HG02870 (cell line): ENCODE measurements at regions not wholly inside any gene's neighbourhood (a gene's known extent, or its start where the extent isn't known, plus 50 kb on each side); places are given as distances from the start of the nearest gene placed in this dataset.

Experiments
- ATAC-seq: cut with Tn5 transposase; IDR thresholded peaks from one replicate; pipeline ENCODE4 v1.9.1; 2021; ENCODE audit warnings: mild to moderate bottlenecking, moderate library complexity; ENCODE audit not compliant: unreplicated experiment

DNA sequence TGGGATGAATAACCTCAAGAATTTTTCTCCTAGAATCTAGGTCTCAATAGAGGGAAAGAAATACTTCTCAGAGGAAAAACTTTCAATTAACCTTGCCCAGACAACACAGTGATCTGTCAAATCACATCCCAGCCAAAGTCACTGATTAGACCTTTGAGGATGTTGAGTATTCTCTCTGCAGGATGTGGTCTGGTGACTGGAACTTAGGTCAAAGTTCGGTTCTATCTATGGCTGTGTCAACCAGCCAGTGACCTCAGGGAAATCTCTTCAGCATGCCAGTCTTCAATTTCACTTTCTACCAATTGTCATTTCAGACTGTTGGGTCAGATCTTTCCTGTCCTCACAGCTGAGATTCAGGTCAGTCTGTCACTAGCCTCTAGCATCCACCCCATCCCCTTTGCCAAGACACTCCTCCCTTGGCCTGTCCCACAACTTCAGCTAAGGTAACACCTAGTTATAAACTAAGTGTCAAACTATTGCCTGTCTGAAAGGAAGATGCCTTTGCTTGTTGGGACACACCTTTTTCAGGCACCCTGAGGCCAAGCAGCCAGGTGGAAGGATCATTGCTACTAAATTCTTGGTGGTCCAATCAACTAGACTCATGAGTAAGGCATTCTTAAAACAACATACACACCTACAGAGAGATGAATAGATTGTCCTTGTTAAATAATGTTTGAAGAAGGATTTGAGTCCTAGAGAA lies 156.3 kb upstream of the FST start:
- ATAC-seq, result no peak

DNA sequence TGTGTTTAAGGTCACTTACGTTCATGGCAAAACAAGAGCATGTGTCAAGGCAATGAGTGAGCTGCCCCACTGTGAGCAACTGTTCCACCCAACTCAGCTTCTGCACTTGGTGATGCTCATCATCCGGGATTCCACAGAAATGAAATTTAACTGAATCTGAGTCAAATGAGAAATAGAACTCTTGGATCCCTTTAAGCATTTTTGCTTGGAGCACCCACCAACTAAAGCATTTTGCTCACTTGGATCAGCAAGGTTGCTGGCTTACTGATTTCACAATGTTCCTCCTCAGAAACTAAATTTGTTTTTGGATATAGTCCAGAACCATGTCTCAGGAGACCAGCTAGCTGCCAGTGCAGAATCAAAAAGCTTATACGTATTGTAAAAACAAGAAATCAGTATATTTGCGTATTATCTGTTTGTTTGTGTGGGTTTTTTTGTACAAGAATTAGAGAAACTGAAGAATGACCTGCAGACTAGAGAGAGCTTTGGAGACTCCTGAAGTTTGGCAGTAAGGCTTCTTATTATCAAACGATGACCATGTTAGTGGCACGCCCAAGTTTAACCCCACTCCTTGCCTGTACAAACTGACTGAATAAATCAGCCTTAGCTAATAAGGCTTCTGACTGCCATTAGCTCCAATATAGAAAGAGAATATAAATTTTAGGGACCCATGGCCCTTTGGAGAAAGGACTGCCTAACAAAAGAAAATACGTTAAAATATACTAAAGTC lies 153.8 kb upstream of the FST start:
- ATAC-seq, result no peak

DNA sequence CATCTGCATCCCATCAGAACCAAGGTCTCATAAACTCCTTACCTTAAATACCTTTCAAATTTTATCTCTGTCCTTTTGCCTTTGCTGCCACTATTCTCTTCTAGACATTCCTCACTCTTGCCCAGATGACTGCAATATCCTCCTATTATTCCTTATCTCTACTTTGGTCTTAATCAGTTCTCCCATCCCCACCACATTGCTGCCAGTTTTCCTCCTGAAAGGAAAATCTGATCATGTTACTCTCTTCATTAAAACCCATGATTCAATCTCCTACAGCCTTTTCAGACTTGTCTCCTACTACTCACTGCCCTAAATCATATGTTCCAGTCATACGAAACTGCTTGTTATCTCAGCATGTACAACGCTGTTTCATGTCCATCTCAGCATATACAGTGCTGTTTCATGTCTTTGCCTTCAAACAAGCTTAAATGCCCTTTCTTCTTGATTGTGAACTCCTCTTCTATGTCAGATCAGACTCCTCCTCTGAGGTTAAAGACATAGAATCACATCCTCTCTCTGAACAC lies 152.6 kb upstream of the FST start:
- ATAC-seq, result no peak

DNA sequence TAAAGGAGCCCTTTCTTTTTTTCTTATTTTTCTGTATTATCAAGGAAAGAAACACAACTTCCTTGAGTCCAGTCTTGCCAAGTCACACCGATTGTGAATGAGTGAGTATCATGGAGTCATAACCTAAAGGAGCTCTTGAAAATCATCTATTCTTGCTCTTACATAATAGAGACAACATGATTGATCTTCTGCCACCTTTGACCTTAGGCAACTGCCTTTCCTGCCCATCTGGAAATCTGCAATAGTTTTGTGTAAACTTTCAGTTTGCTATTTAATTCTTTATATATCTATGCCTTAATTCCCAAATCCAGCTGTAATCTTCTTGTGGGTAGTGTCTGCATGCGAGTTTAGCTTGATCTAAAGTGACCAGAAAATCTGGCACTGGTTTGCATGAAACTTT lies 149.9 kb upstream of the FST start:
- no peak for ATAC-seq

DNA sequence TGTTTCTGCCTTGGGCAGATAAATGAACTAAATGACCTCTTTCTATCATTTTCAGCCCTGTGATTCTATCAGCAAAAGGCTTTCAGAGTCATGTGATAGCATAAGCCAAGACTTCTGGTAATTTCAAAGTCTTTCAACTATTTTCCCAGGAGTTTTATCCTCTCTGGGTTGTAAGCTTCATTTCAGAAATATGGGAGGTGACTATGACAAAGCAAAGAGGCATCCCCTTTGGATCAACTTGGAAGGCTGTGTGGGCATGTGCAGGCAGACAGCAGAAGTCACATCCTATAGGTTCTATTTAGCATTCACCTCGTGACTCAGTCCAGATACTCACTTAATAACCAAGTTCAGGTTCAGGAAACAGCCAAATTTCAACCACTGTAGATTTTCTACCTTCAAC lies 149.0 kb upstream of the FST start:
- ATAC-seq, result no peak

DNA sequence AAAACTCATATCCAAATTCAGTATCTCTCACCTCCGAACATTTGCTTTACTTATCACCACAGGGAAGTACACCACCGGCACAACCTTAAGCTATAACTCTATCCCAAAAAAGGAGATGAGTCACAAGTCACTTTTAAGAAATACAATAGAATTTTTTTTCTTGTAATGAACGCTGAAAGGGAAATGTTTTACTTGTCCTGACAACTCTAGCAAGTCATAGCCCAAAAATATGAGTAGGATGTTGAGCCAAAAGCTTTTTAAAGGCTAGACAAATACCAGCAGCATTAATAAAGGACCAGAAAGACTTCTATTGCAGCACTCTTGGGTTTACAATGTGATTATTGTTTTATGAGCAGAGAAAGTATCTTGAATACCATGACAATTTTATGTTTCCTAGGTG lies 147.3 kb upstream of the FST start:
- ATAC-seq, result no peak

DNA sequence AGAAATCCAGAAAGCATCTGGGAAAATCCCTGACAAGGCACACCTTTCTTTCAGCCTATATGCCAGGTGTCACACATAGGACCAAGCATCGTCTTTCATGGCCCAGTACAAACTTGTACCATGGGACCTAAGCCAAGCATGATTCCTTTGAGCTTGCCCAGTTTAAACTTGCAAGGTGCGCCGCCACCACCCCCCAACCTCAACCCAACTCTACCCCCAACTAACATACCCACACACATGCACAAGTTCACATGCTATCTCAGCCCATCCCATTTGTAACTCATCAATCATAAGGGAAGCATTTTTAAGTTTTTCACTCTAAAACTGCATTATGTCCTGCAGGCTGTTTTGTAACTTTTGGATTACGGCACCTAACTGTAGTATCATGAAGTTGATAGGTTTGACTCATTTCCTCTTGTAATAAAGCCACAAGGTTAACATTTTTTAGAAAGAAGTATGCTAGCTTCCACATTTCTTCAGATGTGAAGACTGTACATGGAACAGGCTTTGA lies 145.9 kb upstream of the FST start:
- ATAC-seq, result no peak

DNA sequence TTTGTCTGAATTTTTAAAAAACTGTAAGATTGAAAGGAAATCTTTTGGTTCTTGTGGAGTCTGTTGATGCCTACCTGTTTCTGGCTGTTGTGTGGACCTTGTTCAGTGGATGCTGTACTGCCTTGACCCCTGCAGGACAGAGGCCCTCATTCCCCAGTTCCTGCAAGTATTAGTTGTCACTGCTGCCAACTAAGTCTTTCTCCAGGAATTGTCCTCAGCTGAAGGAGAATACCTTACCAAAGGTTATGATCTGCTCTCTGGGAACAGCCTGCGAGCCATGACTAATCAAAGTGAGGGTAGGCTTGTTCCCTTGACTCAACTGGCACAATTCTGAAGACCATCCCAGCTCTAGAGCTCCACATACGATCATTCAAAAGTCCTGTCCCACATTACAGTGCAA lies 145.3 kb upstream of the FST start:
- no peak for ATAC-seq

DNA sequence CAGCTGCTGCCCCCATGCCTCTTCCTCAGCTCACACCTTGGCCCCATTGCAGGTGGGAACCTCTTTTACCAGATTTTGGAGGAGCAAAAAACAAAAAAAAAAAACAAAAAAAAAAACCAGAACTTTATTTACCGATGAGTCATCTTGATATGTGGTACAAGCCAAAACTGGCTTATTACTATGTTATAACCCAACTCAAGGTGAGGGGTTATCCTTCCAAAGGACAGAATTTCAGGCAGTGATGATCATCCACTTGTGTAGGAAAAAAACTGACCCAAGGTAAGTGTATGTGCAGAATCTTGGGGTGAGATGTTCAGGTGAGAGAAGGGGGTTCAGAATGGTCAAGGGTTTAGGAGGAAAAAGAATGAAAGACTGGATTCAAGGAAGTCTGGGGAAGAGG lies 142.6 kb upstream of the FST start:
- ATAC-seq, result no peak

DNA sequence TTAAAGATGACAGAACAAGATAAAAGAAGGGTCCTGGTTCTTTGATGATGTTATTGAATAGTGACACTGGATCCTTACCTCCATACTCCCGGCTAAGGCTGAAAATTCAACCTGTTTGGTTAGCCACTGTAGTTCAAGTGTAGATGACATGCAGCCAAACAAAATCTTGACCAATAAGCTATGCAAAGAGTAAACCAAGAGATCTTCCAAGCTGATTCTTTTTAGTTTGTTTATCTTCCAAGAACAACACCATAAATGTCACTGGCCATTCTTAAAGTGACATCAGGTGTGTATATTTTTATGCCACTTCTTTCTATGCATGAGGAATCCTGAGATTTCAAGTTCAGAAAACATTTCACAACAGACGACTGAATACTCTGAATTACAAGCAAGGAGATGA lies 141.5 kb upstream of the FST start:
- ATAC-seq, result no peak

DNA sequence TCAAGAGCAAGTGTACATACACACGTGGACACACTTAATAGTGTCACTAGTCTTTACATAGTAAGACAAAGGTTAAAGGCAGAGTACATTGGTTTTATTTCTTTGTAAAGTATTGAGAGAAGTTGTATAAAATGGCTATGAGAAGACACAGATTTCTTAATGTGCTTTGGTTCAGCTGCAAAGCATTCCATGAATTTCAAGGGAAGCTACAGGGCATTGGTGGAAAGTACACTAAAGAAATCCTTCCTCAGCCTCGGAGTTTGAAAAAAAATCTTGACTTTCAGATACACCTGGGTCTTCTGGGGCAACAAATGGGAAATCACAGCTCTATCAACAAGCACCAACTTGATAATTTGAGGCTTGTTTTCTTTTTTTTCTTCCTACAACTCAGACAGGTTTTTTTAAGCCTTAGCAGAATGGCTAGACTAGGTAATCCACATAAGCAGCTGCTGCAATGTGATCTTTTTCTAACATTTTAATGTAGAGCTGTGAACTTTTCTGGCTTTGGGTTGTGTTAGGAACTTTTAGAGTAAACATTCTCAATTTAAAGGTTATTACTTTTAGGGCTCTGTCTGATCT lies 140.4 kb upstream of the FST start:
- ATAC-seq, result no peak

DNA sequence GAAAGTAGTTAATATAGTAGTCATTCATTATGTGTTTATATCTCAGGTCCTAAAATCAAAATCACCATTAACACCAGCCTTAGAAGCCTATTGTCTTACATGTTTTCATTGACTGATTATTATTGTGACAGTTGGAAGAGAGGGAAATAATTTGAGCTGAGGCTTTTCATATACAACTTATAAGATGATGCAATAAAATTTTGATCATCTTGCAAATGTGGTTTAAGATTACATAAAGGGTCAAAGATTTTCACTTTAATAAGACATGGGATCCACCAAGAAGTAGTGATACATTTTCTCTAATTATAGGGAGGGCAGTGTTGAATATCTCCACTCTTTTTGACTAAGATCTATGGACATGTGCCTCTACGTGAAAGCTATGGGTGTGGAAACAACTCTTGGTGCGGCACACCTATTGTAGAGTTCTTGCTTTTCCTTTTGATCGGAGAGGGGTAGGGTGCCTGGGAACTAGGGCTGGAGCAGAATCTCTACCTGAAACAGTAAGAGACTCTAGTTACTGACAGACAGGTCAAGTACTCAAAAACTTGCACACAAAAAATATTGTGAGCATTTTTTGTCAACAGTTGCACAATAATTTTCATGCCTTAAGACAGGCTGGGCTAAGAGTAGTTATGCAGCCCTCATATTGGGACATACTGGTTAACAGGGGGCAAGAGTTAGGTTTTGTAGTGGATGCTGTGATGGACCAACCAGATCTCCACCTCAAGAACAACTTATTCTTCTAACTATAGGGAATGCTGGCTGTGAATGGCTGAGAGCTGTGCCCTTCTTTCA lies 139.3 kb upstream of the FST start:
- no peak for ATAC-seq

DNA sequence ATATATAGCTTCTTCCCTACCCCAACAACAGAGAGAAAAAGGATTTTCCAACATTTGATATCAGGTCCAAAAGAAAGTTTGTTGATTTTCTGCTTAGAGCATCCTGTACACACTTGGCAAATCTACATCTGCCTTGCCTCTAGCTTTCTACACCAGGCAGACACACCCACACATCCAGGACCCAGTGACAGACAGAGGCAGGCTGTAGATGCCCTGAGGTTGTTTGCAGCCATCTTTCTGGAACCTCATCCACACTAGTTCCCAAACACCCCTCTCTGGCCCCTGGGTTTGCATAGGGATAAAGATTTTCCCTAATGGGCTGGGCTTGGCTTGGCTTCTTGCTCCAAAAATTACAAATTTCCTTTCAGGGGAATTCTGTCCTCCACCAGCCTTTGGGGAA lies 138.2 kb upstream of the FST start:
- ATAC-seq, result no peak

DNA sequence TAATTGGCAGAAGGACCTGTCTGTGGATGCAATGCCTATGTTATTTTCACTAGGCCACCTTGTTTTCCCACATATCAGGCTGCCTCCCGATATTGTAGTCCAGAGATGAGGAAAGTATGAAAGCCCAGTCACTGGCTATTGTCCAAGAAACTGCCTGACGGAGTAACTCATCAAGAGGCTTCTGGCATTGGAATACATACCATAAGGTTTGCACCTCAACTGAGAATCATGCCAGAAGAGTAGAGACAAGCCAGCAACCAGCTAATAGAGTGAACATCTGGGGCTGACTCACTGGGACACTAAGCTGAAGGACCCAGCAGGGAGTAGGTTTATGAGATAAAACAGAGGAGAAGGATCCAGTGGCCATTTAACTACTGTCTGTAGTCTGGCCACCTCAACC lies 137.2 kb upstream of the FST start:
- ATAC-seq, result no peak

DNA sequence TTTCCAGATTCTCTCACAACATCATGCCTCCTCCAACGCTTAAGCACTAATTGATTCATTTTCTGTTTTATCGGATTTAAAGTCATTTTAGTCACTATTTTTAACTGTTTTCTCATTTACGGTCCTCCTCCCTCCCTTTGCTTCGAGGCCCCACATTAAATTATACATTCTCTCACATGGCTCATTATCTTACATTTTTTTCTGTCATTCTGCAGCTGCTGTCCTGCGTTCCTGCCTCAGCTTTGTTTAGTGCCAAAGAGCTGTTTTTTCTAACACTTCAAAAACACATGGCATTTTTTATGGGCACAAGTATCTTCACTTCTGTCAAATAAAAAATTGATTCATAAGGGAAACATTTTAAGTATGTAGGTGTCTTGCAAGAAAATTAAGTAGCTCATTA lies 130.1 kb upstream of the FST start:
- ATAC-seq, result no peak

DNA sequence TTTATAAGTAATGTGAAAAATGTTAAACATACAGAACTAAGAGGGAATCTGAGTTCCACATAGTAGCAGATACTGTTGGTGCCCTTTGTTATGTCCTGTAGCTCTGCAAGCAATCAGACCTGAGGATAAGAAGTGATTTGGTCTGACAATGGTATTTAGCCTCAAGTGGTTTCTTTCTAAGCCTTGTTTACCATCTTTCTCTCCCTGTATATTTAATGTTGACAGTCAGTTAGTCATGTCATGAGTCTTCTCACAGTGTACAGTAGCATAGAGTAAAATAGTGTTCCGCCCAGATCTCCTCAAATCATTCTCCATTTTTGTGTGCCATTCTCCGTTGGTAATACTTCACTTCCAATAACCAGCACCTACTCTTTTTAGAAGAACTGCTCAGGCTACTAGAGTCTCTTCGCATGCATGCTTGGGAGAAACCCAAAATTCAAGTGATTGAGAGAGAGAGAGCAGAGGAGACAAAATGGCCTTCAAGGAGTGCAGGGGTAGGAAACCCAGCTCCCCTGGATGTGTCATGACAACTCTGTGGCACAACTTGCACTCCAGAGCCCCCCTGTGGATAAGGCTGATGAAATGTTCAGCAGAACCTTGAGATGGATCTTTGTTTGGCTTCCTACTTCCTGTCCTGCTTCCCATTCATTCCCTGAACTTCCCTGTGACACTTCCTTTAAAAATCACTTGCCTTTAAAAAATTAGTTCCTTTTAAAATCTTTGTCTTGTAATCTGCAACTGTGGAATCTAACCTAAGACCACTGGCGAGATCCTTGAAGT lies 129.2 kb upstream of the FST start:
- ATAC-seq, result no peak

DNA sequence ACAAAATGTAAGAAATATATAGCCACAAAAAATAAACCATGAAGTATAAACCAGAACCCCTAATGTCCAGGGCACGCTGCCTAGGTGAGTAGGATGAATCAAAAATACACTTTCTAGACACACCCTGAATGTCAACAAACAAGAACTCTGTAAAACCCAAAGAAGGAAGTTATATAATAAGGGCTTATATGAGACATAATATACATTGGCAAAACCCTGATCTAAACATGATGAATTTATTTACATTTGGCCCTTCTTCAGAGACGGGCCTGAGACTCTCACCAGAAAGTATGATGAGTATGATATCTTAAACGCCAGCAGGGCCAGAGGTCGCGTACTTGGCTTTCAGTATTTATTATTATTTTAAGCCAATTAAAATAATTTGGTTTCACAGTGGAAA lies 125.1 kb upstream of the FST start:
- ATAC-seq, result no peak

DNA sequence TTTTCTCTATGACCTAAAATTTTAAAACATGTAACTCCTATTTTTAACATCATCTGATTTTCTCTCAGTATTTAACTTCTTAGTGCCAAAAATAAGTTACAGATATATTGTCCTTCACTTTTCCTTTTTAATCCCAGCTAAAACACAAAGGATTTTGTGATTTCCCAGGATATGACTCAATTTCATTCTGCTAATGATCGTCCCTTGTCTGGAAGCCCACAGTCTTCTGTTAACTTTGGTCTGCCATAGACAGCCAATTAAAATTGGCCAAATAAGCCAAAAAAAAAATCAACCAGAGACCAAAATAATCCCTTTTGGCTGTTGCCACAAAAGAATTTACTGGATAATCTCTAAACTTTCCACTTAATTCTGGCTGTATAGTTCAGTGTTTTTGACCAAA lies 124.5 kb upstream of the FST start:
- ATAC-seq, result no peak

DNA sequence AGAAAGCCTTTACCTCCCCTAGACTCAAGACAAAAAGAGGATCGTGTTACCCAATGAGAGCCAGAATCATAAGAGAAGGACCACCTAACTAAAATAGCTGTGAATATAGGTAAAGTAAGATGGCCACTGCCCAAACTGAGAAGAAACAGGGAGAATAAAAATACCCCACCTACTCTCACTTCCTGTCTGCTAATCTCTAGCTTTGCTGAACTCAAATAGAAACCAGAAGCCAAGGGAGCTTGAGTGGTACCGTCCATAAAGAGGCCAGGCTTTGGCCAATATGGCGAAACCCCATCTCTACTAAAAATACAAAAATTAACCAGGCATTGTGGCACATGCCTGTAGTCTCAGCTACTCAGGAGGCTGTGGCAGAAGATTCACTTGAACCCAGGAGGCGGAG lies 123.0 kb upstream of the FST start:
- no peak for ATAC-seq

DNA sequence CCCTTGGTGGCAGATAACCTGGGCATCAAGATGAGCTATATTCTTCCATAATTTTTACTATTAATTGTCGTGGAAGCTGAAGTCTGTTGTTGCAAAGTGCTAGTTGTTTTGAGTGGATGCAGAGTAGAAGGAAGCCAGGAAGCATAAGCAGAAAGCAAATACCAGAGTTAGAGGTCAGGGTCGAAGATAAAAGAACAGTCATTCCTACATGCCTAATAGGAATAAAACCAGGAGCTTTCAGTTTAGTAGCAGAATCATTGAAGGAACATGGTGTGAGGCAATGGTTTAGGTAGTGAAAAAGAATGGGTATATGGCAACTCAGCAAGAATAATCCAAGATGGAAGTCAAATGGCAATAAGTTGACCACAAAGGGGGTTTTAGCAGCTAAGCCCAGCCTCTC lies 121.6 kb upstream of the FST start:
- no peak for ATAC-seq
